Duodenal mucosa (tissue), 2 donors: ENCODE measurements at regions not wholly inside any gene's neighbourhood (a gene's known extent, or its start where the extent isn't known, plus 50 kb on each side); places are given as distances from the start of the nearest gene placed in this dataset.
"Not testable (repeated sequence)": the region's sequence is repeated elsewhere in the genome, so short reads cannot be mapped to it uniquely, and the experiment has no call there.

Source experiments
- H3K27ac ChIP-seq: one replicate; pipeline ENCODE4 v1.7.0; 2013; ENCODE audit warnings: low read depth, low read length
- H3K27me3 ChIP-seq, 2 donors: one replicate each; pipeline ENCODE4 v1.7.0; 2013; ENCODE audit warnings: low read length in 2 of 2, control low read depth in 1 of 2; ENCODE audit not compliant: insufficient read depth in 2 of 2, control insufficient read depth in 1 of 2
- H3K36me3 ChIP-seq, 2 donors: one replicate each; pipeline ENCODE4 v1.7.0; 2013; ENCODE audit warnings: low read length in 2 of 2, control low read depth in 1 of 2; ENCODE audit not compliant: insufficient read depth in 2 of 2, control insufficient read depth in 1 of 2
- H3K4me1 ChIP-seq, 2 donors: one replicate each; pipeline ENCODE4 v1.7.0; 2013; ENCODE audit warnings: low read length in 2 of 2, control low read depth in 1 of 2; ENCODE audit not compliant: insufficient read depth in 2 of 2, control insufficient read depth in 1 of 2
- H3K4me3 ChIP-seq, 2 donors: one replicate each; pipeline ENCODE4 v1.7.0; 2013; ENCODE audit warnings: low read length in 2 of 2, low read depth in 1 of 2
- H3K9ac ChIP-seq, 2 donors: one replicate each; pipeline ENCODE4 v1.7.0; 2013; ENCODE audit warnings: low read length in 2 of 2, low read depth in 1 of 2
- H3K9me3 ChIP-seq, 2 donors: one replicate each; pipeline ENCODE4 v1.7.0; 2013; ENCODE audit warnings: low read length in 2 of 2, control low read depth in 1 of 2; ENCODE audit not compliant: control insufficient read depth in 1 of 2

DNA sequence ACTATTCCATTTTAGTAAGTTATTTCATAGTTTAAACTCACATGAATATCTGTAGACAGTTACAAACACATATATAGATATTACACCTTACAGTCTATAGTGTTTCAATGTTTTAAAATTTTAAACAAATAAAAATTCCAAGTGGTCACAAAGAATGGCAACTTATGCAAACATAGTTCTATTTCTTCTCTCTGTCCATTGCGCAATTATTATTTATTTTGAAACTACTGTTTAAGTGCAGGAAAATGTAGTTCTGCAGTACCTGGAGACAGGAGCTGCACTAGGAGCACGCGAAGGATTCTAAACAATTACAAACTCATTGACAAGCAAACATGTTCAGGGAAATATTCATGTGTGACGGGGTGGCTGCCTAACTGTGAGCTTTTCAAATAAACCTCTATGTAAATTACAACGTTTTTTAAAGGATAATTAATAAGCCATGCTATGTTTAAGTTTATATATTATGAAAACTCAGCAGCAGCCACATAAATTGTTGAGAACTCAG is 312.0 kb upstream of the DUSP10 start:
- Histone ChIP-seq H3K4me3 (no peak overlapping the region), H3K9me3 (no peaks in the 10 kb centered on the region), H3K9ac (no peak overlapping the region), H3K36me3 (no peaks in the 10 kb centered on the region), H3K27me3 (no peaks in the 10 kb centered on the region), H3K27ac (no peak overlapping the region), H3K4me1 (no peaks in the 10 kb centered on the region)

DNA sequence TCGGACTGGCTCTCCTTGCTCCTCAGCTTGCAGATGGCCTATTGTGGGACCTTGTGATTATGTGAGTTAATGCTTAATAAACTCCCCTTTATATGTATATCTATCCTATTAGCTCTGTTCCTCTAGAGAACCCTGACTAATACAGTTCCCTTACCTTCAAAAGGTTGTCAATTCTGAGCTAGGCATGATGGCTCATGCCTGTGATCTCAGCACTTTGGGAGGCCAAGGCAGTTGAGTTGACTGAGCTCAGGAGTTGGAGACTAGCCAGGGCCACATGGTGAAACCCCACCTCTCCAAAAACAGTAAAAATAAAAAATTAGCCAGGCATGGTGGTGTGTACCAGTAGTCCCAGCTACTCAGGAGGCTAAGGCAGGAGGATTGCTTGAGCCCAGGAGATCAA is 309.4 kb upstream of the DUSP10 start:
- H3K9ac ChIP-seq, result not testable (repeated sequence)

DNA sequence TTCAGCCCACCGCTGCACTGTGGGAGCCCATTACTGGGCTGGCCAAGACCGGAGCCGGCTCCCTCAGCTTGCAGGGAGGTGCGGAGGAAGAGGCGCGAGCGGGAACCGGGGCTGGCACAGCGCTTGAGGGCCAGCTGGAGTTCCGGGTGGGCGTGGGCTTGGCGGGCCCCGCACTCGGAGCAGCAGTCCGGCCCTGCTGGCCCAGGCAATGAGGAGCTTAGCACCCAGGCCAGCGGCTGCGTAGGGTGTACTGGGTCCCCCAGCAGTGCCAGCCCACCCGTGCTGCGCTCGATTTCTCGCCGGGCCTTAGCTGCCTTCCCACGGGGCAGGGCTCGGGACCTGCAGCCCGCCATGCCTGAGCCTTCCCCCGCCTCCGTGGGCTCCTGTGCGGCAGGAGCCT is 307.8 kb upstream of the DUSP10 start:
- not testable (repeated sequence) for H3K27ac ChIP-seq, H3K4me3 ChIP-seq

More for the DNA sequence above, 309.4 kb upstream of the DUSP10 start:
- not testable (repeated sequence) for H3K27ac ChIP-seq, H3K9me3 ChIP-seq, H3K4me3 ChIP-seq, H3K36me3 ChIP-seq, H3K4me1 ChIP-seq, H3K27me3 ChIP-seq

DNA sequence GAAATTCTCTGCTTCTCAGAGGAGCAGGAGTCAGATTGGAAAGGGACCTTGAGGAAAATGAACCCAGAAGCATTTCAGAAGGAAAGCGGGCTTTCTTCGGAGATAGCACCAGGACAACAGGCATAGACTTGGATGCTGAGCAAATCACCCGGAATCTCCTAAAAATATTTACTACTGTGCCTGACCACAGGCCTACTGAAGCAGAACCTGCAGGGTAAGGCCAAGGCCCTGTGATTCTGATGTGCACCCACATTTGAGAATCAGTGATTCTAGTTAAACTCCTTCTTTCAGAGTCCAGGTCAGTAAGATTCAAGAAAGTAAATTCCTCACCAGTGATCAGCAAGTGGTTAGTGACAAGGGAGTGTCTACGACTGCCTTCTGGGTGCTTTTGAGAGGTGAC is 307.3 kb upstream of the DUSP10 start:
- H3K36me3 ChIP-seq, result no peaks in the 10 kb centered on the region
- no peaks in the 10 kb centered on the region for H3K27me3 ChIP-seq
- no peaks in the 10 kb centered on the region for H3K9me3 ChIP-seq
- H3K4me3 ChIP-seq, result no peak overlapping the region
- no peak overlapping the region for H3K27ac ChIP-seq
- no peak overlapping the region for H3K9ac ChIP-seq
- peaks cover 0 to 3% of the 10 kb centered on the region in 2 donors for H3K4me1 ChIP-seq

More for the DNA sequence above, 307.8 kb upstream of the DUSP10 start:
- not testable (repeated sequence) for H3K4me1 ChIP-seq, H3K9ac ChIP-seq, H3K27me3 ChIP-seq, H3K9me3 ChIP-seq, H3K36me3 ChIP-seq

DNA sequence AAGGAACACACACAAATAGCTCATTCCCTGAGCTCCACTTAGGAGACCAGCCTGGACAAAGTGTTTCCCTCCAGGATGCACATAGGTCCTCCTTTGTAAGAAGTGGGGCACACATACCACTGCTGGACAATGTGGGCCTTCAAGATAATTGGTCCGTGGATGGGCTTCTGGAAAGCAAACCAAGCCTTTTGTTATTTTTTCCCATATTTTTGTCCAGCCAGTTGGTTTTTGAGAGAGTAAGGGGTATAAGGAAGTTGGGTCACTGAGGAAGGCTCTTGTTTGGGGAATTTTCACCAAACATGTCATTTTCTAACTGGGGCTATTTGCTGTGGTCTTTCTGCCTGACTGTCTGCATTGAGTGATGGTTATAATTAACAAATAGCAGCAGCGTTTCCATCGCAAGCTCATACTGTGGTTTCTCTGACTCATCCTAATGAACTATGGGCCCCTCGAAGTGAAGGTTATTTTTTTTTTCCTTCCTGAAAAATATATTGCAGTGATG is 306.3 kb upstream of the DUSP10 start:
- no peaks in the 10 kb centered on the region for H3K9me3 ChIP-seq
- peaks cover 0 to 4% of the 10 kb centered on the region in 2 donors for H3K4me1 ChIP-seq
- H3K27me3 ChIP-seq, result no peaks in the 10 kb centered on the region
- H3K36me3 ChIP-seq, result no peaks in the 10 kb centered on the region
- no peak overlapping the region for H3K27ac ChIP-seq
- H3K4me3 ChIP-seq, result no peak overlapping the region
- H3K9ac ChIP-seq, result no peak overlapping the region

DNA sequence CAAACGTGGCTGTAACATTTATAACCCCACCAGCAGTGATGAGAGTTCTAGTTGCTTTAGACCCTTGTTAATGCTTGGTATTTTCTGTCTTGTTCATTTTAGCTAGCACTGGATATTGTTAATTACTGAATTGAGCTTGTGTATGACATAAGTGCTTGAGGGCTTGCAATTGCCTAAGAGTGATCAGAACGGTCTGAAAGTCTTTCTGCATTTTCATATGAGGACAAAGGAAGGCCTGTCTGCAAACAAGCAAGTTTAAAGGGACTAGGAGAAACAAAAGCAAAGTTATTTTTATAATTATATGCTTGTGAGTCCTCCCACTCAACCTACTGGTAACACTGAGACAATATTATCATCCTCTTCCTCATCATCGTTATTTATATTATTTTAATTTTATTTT is 305.5 kb upstream of the DUSP10 start:
- Histone ChIP-seq H3K9ac (no peak overlapping the region), H3K9me3 (no peaks in the 10 kb centered on the region), H3K4me3 (no peak overlapping the region), H3K27ac (no peak overlapping the region), H3K4me1 (peaks cover 0 to 4% of the 10 kb centered on the region in 2 donors), H3K36me3 (no peaks in the 10 kb centered on the region), H3K27me3 (no peaks in the 10 kb centered on the region)

DNA sequence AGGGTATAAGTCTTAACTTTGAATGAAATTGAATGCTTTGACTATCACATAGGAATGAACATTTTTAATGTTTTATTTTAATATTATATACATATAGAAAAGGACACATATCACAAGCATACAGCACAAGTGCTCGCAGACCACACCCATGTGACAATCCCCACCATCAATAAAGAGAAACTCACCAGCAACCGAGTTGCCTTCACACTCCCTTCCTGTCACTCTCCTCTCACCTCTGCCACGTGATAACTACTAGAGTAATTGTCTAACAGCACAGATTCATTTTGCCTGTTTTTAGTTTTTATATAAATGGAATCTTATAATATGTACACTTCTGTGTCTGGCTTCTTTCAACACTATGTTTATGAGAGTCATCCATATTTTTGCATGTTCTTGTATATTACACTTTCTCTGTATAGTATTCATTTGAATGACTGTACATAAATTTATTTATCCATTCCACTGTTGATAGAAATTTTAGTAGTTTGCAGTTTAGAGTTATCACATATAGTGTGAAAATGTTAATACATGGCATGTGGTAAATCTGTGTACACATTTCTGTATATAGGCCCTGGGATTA is 304.9 kb upstream of the DUSP10 start:
- Histone ChIP-seq H3K4me1 (peaks cover 0 to 4% of the 10 kb centered on the region in 2 donors), H3K27me3 (no peaks in the 10 kb centered on the region), H3K4me3 (no peak overlapping the region), H3K9me3 (no peaks in the 10 kb centered on the region), H3K27ac (no peak overlapping the region), H3K9ac (no peak overlapping the region), H3K36me3 (no peaks in the 10 kb centered on the region)

DNA sequence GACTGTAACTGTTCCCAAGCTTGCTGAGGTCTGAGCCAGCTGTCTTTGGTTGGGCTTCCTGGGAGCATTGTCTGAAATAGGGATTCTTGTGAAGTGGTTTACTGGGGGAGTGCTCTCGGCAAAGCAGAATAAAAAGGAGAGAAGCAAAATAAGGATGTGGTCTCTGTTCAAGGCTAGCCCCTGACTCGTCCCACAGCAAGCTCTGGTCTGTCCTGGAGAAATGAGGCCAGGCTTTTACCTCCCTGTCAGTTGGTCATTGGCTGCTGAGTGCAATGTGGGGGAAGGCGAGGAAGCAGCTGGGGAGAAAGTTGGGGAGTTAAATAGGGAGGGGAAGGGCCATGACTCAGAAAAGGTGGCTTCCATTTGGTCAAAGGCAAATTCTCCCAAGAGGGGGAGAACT is 303.9 kb upstream of the DUSP10 start:
- Histone ChIP-seq H3K36me3 (no peaks in the 10 kb centered on the region), H3K9me3 (no peaks in the 10 kb centered on the region), H3K4me3 (no peak overlapping the region), H3K4me1 (peaks cover 0 to 4% of the 10 kb centered on the region in 2 donors), H3K27me3 (no peaks in the 10 kb centered on the region), H3K9ac (no peak overlapping the region), H3K27ac (no peak overlapping the region)

DNA sequence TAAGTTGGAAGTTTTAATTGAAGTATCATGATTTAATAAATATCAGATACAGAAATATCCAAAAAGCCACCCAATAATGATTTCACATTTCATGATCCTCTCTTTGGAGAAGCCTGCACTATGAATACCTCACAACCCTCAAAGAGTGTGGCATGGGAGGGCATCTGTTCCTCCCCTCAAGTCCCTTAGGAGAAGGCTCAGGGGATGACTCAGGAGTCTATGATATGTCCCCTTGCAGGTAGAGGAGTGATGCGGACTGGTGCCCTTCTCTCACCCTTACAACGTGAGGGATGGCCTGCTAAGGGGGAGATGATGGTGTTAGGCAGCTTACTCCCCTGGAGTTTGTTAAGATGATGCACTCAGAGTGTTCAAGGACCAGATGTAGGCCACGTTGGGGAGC is 303.3 kb upstream of the DUSP10 start:
- Histone ChIP-seq H3K27ac (no peak overlapping the region), H3K9ac (no peak overlapping the region), H3K4me1 (peaks cover 0 to 4% of the 10 kb centered on the region in 2 donors), H3K36me3 (no peaks in the 10 kb centered on the region), H3K4me3 (no peak overlapping the region), H3K27me3 (no peaks in the 10 kb centered on the region), H3K9me3 (no peaks in the 10 kb centered on the region)

DNA sequence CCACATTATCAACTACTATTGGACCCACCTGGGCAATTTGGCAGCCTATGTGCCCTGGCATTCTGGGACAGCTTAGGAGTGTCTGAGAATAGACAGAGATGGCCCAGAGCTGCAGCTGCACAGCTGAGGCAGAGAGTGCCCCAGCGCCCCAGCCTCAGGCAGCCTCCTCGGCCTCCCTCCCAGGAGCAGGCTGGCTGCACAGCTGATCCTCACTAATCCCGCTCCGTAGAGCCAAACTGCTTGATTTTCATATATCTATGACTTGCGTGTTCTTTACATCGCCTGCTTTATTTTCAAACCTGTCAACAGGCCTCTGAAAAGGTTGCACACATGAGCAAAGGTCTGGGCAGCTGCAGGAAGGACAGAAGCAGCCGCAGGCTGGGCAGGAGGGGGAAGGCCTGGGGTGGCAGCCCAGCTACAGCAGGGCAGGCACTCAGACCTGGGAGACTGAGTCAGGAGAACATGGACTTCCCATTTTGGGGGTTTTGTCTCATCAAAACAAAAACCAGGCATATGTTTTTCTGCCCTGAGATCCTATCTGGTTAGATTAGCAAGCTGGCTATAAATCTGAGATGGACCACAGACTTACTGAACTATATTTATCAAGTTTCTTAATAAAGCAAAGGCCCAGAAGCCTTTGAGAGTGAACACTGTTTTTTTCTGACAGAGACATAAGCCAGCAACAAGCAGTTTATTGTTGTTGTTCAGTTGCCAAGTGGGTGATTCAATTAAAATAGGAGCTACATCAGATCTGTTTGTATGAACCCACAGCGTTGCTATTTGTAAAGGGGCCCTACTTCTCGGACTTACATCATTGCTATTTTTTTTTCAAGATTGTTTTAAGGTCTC is 301.8 kb upstream of the DUSP10 start:
- no peak overlapping the region for H3K27ac ChIP-seq
- no peak overlapping the region for H3K9ac ChIP-seq
- H3K4me3 ChIP-seq, result no peak overlapping the region
- no peaks in the 10 kb centered on the region for H3K27me3 ChIP-seq
- no peaks in the 10 kb centered on the region for H3K9me3 ChIP-seq
- H3K36me3 ChIP-seq, result no peaks in the 10 kb centered on the region
- peaks cover 0 to 4% of the 10 kb centered on the region in 2 donors for H3K4me1 ChIP-seq
